Ectodermal cell (in vitro differentiated cells): ENCODE measurements at regions not wholly inside any gene's neighbourhood (a gene's known extent, or its start where the extent isn't known, plus 50 kb on each side); places are given as distances from the start of the nearest gene placed in this dataset.
A peak's percentile ranks its signal among the peaks of the same experiment; 100 is the strongest.

Source experiments
- H3K27ac ChIP-seq: 2 replicates; pipeline ENCODE4 v1.7.0; 2013; ENCODE audit warnings: mild to moderate bottlenecking, low read depth, low read length; ENCODE audit not compliant: insufficient read depth, poor library complexity, severe bottlenecking
- H3K27me3 ChIP-seq: 2 replicates; pipeline ENCODE4 v1.7.0; 2013; ENCODE audit warnings: mild to moderate bottlenecking, low read length; ENCODE audit not compliant: insufficient read depth, control insufficient read depth, poor library complexity, severe bottlenecking
- H3K36me3 ChIP-seq: one replicate; pipeline ENCODE4 v1.7.0; 2013; ENCODE audit warnings: low read length; ENCODE audit not compliant: control insufficient read depth, insufficient read depth
- H3K4me1 ChIP-seq: one replicate; pipeline ENCODE4 v1.7.0; 2013; ENCODE audit warnings: low read length; ENCODE audit not compliant: control insufficient read depth, insufficient read depth
- H3K4me3 ChIP-seq: 2 replicates; pipeline ENCODE4 v1.7.0; 2013; ENCODE audit warnings: low read depth, low read length, control low read depth; ENCODE audit not compliant: insufficient read depth
- H3K9me3 ChIP-seq: 2 replicates; pipeline ENCODE4 v1.7.0; 2013; ENCODE audit warnings: mild to moderate bottlenecking, low read length, moderate library complexity; ENCODE audit not compliant: control insufficient read depth
- WGBS, 2 experiments: methylation state at CpG; one replicate each; pipeline ENCODE4 v1.1.7; 2013; ENCODE audit warnings: missing lambda C conversion rate in 2 of 2; 5-methylcytosine and 5-hydroxymethylcytosine counted together

- H3K27ac ChIP-seq = no peak overlapping the region
- no peaks in the 10 kb centered on the region for H3K9me3 ChIP-seq
- 86 to 88% methylated on average over 10 of the region's 10 CpGs for WGBS, 2 experiments
- H3K36me3 ChIP-seq = no peaks in the 10 kb centered on the region
- H3K4me3 ChIP-seq = no peak overlapping the region
- H3K4me1 ChIP-seq = peaks cover 19% of the 10 kb centered on the region
- no peaks in the 10 kb centered on the region for H3K27me3 ChIP-seq
These were observed 92.1 kb upstream of the FGFR2 start for GRCh38 chr10:121690152-121690848.

GRCh38 chr10:121687095-121687813, 89.0 kb upstream of the FGFR2 start:
- H3K27ac ChIP-seq = no peak overlapping the region
- no peaks in the 10 kb centered on the region for H3K27me3 ChIP-seq
- H3K4me3 ChIP-seq = no peak overlapping the region
- H3K9me3 ChIP-seq = no peaks in the 10 kb centered on the region
- H3K4me1 ChIP-seq = peaks cover 46% of the 10 kb centered on the region
- WGBS, 2 experiments = 91 to 95% methylated on average over 11 of the region's 11 CpGs
- H3K36me3 ChIP-seq = no peaks in the 10 kb centered on the region

DNA sequence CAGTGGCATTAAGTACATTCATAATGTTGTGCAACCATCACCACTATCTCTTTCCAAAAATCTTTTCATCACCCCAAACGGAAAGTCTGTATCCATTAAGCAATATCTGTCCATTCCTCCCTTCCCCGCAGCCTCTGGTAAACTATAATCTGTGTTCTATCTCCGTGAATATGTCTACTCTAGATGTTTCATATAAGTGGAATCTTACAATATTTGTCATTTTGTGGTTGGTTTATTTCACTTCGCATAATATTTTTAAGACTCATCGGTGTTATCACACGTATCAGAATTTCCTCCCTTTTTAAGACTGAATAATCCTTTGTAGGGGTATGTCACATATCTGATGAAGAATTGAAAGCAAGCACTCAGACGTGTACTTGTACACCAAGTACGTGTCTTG, 86.0 kb upstream of the FGFR2 start:
- Histone ChIP-seq H3K27me3 (no peaks in the 10 kb centered on the region), H3K4me1 (peaks cover 51% of the 10 kb centered on the region), H3K4me3 (no peak overlapping the region), H3K36me3 (no peaks in the 10 kb centered on the region), H3K9me3 (no peaks in the 10 kb centered on the region), H3K27ac (peak overlapping the region; percentile 93)
- 92 to 96% methylated on average over 6 to 8 of the region's 8 CpGs for WGBS, 2 experiments

DNA sequence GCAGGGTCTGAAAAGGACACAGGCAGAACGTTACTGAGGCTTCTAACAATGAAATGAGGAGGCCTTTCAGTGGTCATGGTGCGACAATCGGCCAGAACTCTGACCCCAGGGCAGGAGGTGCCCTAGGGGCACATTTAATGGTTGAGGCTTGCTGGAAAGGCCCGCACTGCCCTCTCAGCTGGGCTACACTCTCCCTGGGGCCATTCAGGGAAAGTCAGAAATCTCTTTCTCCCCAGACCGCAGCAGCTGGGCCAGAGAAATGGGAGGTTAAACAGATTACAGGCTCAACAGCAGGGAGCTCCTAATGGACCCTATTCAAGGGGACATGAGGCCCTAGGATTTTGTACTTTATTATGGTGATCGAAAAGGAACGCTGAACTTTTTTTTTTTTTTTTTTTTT, 85.6 kb upstream of the FGFR2 start:
- no peaks in the 10 kb centered on the region for H3K27me3 ChIP-seq
- H3K36me3 ChIP-seq = no peaks in the 10 kb centered on the region
- 1 to 3% methylated on average over 5 to 7 of the region's 7 CpGs for WGBS, 2 experiments
- peaks cover 51% of the 10 kb centered on the region for H3K4me1 ChIP-seq
- H3K4me3 ChIP-seq = no peak overlapping the region
- H3K27ac ChIP-seq = peak overlapping the region; percentile 93
- H3K9me3 ChIP-seq = no peaks in the 10 kb centered on the region

- Histone ChIP-seq H3K27me3 (no peaks in the 10 kb centered on the region), H3K9me3 (no peaks in the 10 kb centered on the region), H3K4me1 (peaks cover 51% of the 10 kb centered on the region), H3K27ac (peak overlapping the region; percentile 93), H3K36me3 (no peaks in the 10 kb centered on the region), H3K4me3 (no peak overlapping the region)
- 83 to 87% methylated on average over 5 of the region's 5 CpGs for WGBS, 2 experiments
These were observed 85.1 kb upstream of the FGFR2 start for GRCh38 chr10:121683366-121683765.

GRCh38 chr10:121681997-121682687, 83.9 kb upstream of the FGFR2 start:
- no peak overlapping the region for H3K4me3 ChIP-seq
- H3K36me3 ChIP-seq = no peaks in the 10 kb centered on the region
- WGBS, 2 experiments = 89 to 91% methylated on average over 24 of the region's 24 CpGs
- H3K27me3 ChIP-seq = no peaks in the 10 kb centered on the region
- peaks cover 51% of the 10 kb centered on the region for H3K4me1 ChIP-seq
- no peaks in the 10 kb centered on the region for H3K9me3 ChIP-seq
- H3K27ac ChIP-seq = peak overlapping the region; percentile 86

DNA sequence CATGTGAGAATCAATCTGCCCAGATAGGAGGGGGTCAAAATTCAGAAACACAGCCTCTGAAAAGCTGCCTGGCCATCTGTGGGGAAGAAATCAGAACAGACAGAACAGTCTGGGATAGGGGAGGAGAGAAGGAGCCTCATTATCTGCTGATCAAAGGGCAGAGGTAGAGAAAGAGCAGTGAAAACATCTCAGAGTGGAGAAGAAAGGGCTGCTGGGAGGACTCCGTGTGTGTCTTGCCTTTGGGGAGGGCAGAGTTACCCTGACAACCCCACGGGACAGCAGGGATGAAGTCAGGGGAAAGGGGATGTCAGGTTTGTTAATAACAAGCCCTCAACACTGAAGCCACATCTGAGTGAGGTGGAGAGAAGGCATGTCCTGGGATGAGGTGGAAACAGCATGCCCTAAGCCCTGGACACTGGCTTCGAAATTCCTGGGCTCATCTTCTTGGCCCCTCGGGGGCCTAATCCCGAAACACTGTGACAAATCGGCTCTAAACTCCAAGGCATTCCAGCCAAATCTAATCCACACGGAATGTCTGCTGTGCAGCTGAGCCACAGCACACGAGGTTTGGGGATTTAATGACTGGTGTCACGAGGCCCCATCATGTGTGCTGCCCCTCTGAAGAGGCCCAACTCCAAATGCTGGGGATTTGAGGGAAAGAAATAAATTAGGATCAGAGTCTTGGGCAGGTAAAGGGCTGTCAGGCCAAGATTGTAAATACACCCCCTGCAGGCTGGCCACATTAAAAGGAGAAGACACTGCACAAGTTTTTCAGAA, 82.8 kb upstream of the FGFR2 start:
- Histone ChIP-seq H3K36me3 (no peaks in the 10 kb centered on the region), H3K27ac (peak overlapping the region; percentile 86), H3K27me3 (no peaks in the 10 kb centered on the region), H3K4me3 (no peak overlapping the region), H3K4me1 (peaks cover 51% of the 10 kb centered on the region), H3K9me3 (no peaks in the 10 kb centered on the region)
- WGBS, 2 experiments = 32 to 43% methylated on average over 9 of the region's 9 CpGs

DNA sequence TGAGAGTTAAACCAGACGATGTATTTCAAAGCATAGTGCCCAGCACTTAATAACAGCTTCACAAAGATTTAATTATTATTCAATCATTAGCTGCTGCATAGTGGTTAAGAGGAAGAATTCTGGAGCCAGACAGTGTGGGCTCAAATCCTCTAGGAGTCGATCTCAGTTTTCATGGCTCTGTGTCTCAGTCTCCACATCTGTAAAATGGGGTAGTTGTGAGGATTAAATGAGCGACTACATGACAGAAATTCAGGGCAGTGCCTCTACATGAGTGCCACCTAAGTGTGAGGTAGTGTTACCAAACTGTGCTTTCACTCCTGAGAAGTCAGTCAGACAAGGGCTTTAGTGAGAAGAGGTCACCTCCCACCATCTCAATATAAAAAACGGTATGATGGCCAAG, 81.7 kb upstream of the FGFR2 start:
- no peaks in the 10 kb centered on the region for H3K9me3 ChIP-seq
- no peaks in the 10 kb centered on the region for H3K36me3 ChIP-seq
- peaks cover 44% of the 10 kb centered on the region for H3K4me1 ChIP-seq
- H3K4me3 ChIP-seq = no peak overlapping the region
- 94 to 97% methylated on average over 4 of the region's 4 CpGs for WGBS, 2 experiments
- H3K27me3 ChIP-seq = no peaks in the 10 kb centered on the region
- no peak overlapping the region for H3K27ac ChIP-seq

DNA sequence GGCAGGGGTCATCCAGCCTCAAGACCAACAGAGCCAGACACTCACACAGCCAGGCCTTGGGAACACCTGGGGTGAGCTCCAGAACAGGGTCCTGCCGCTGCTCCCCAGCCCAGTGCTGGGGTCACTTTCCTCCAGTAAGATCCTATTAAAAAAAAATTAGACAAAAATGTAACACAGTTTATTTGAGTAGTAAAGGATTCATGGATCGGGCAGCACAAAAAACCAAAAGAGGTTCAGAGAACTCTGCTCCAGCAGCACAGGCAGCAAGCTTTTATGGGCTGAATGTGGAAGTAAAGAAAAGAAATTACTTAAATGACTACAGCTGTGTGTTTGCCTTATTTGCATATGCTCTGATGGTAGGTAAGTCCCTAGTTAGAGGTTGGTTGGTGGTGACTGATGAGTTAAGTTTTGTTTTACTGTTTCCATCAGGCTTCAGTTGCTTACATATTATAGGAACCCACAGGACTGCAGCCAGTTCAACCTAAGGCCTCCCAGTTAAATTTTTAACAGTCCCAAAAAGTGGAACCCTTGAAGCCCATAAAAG, 80.5 kb upstream of the FGFR2 start:
- no peak overlapping the region for H3K4me3 ChIP-seq
- H3K27ac ChIP-seq = no peak overlapping the region
- peaks cover 32% of the 10 kb centered on the region for H3K4me1 ChIP-seq
- no peaks in the 10 kb centered on the region for H3K36me3 ChIP-seq
- WGBS, 2 experiments = 94 to 96% methylated on average over 2 of the region's 2 CpGs
- H3K27me3 ChIP-seq = no peaks in the 10 kb centered on the region
- no peaks in the 10 kb centered on the region for H3K9me3 ChIP-seq
